ENCODE measurements at regions not wholly inside any gene's neighbourhood (a gene's known extent, or its start where the extent isn't known, plus 50 kb on each side); places are given as distances from the start of the nearest gene placed in this dataset.
A peak's percentile ranks its signal among the peaks of the same experiment; 100 is the strongest.

- no peak for DNase-seq
Observed at GRCh38 chr15:96687388-96688107, 357.0 kb downstream of the NR2F2 start.

GRCh38 chr15:96690733-96691132 lies 360.2 kb downstream of the NR2F2 start:
- DNase-seq = no peak

- no peak for DNase-seq
Observed at GRCh38 chr15:96692826-96693225, 362.3 kb downstream of the NR2F2 start.

DNA sequence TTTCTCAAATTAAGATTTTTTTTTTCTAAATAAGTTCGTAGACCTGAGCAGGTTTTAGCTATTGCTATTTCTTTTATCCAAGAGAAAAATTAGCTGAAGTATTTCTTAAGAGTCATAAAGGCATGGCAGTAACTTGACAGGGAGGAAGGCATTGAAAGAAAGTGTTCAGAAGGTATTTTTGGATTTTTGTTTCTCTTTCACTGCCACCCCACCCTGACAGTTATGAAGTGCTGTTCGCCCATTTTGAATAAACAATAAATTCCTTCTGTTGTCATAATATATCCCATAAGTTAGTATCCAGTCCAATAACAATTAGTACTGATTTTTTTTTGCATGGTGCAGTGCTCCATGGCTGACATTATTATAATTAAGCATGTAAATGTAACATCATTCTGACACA lies 363.0 kb downstream of the NR2F2 start:
- no peak for DNase-seq

DNA sequence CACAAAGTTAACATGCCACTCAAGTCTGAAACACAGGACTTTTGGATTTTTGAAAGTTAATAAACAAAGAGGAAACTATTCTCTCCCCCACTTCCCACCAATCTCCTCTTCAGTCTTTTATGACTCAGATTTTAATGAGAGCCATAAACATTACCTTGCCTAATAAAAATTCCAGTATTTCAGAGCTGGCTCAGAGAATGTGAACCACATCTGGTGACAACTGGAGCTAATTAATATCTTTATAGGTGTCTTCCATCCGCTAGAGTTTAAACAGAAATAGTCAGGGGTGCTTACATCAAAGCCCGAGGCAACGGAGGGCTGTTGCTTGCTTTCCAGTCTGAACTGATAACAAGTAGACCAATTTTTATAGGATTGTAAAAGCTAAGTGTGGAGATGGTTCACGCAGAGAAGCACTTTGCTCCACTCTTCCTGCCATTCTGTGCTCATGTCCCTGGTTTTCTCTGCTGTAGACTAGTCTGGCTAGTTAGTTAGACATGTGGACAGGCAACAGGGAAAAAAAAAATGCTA lies 363.6 kb downstream of the NR2F2 start:
- no peak for DNase-seq

- no peak for DNase-seq
Observed at GRCh38 chr15:96695426-96695825, 364.9 kb downstream of the NR2F2 start.

DNA sequence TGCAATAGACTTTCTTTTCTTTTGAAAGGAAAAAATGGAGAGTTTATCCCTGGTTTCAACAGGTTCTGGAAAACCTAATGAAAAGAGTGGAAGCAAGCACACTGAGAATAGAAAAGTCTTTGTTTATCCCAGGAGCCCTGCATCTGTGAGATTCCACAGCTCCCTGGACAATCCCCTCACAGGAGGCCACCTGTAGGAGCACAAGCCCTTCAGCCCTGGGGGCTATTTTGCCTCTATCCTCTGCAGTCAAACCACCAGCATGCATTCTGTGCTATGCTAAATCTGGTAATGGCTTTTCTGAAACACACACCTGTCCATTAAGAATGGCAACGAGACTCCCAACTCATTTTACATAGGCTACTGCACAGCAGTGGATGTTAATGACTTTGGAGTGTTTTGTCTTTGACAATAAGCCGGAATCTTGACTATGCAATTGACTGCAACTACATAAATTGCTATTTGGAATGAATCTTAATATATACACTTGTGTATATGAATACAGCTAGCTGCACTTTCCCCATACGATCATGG lies 369.4 kb downstream of the NR2F2 start:
- no peak for DNase-seq

GRCh38 chr15:96700555-96700954 lies 370.1 kb downstream of the NR2F2 start:
- no peak for DNase-seq

DNA sequence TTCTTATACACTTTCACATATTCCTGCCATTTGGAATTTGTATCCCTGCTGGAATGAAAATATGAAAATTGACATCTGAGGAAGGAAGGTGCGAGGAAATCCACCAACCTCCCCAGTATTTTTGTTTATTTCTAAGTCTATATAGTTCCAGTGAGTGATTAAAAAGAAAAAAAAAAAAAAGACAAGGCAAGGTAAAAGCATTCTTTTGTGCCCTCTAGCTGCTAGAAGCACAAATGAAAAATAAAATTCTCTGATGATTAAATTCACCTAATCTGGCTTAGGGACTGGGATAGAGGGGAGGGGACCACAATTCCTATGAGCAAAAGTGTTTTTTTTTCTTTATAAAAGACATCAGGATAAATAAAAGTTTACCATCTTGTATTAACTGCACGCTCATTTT lies 370.9 kb downstream of the NR2F2 start:
- DNase-seq = no peak

- DNase-seq = no peak
Observed at GRCh38 chr15:96701877-96702276, 371.4 kb downstream of the NR2F2 start.

DNA sequence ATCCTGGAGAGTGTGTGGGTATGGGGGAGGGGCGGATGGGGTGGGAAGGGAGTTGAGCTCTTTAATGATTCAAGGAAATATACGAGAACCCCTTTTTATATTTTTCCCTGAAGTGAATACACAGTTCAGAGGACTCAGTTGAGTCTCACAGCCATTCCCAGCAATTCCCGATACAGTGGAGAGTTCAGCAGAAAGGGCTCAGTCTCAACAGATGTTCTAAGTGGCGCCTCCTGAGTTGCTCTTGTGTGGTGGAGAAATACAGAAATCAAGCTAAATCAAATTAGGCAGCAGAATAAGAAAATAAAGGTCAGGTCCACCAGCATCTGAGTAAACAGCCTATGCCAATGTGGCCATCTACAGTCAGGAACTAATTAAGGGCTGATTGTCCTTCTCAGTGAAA lies 372.1 kb downstream of the NR2F2 start:
- no peak for DNase-seq

DNA sequence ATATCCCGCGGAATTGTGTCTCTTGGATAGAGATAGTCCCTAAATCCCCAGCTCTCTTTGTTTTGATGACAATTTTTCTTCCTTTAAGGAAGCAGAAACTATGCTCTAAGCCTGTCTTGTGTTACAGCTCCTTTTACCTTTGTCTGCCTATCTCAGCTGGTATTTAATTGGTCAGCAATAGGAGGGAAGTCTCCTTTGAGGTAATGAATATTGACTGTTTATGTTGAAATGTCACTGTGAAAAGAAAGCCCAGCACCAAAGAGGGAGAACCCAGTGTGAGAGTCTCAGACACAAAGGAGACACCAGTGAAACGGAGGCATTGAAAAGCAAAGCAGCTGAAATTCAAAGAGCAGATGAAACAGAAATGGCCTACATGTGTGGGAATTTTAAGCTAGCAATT lies 372.6 kb downstream of the NR2F2 start:
- DNase-seq = no peak

GRCh38 chr15:96703794-96704550 lies 373.5 kb downstream of the NR2F2 start:
- DNase-seq = no peak

- DNase-seq = no peak
Observed at GRCh38 chr15:96716075-96716474, 385.6 kb downstream of the NR2F2 start.

DNA sequence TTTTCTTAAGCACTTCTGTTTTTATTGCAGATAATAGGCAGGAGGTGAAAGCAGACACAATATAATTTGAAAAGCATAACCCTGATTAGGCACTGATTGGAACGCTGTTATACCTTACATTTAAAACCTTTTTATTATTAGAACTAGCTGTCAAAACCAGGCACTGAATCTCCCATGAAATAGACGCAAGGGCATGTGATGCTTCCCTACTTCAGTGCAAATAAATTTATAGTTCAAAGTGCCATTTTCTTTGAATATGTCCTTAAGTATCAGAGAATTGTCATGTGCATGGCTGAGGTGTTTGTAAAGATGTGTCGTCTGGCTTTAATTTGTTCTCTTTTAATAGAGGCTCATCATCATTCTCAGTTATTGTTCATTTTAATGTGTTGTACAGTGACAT lies 386.0 kb downstream of the NR2F2 start:
- DNase-seq = no peak

DNA sequence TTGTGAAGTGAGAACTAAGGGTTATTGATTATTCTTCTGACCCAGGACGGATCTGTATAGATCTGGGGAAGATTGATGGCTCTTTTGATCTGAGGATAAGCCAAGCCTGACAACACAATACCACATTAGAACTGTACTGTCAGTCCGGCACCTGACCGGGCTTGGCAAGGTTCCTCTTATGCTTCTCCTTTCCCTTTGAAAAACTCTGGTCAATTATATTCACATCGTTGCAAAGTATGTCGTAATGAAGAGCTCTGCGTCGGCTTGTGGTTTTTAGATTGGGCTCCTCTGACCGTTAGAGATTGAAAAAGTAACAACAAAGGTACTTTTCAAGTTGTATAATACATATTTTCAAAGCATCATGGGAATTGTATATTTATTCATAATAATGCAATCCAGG lies 389.8 kb downstream of the NR2F2 start:
- DNase-seq = no peak

- no peak for DNase-seq
Observed at GRCh38 chr15:96720656-96721055, 390.2 kb downstream of the NR2F2 start.

DNA sequence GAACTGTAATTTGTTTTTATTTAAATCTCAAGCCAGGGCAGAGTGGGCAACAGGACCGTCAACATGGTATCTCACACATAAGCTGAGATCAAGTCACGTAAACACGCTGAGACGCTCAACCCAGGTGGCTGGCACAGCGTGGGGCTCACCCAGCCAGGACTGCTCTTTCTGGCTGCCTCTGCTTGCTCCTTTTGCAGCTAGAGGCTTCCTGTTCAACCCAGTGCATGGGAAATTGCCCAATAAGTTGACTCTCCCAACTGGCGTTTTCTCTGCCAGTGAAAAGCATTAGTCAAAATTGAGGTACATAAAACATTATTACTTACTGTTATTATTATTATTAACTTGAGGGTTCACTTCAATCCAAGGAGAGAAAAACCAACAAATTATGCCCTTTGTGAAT lies 398.1 kb downstream of the NR2F2 start:
- DNase-seq = no peak

- no peak for DNase-seq
Observed at GRCh38 chr15:96732704-96733103, 402.2 kb downstream of the NR2F2 start.

- no peak for DNase-seq
Observed at GRCh38 chr15:96733721-96734120, 403.2 kb downstream of the NR2F2 start.

- peak; percentile 36 for DNase-seq
Observed at GRCh38 chr15:96735632-96736240, 405.2 kb downstream of the NR2F2 start.

DNA sequence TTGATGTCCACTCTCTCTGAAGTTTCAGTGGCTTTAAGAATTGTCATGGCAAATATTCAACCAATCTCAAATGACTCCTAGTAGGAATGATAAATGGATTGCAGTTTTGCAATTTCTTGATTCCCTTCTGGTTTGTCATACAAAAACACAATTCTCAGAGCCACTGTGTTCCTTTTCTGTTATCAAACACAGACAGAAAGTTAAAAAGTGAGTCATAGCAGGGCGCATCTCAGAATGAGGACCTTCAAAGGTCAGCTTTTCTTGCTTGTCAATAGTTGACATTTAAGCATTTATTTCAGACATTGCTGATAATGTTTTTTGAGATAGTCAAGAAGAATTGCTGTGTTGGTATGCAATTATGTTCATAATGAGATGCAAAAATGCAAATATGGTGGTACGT lies 405.9 kb downstream of the NR2F2 start:
- no peak for DNase-seq

DNA sequence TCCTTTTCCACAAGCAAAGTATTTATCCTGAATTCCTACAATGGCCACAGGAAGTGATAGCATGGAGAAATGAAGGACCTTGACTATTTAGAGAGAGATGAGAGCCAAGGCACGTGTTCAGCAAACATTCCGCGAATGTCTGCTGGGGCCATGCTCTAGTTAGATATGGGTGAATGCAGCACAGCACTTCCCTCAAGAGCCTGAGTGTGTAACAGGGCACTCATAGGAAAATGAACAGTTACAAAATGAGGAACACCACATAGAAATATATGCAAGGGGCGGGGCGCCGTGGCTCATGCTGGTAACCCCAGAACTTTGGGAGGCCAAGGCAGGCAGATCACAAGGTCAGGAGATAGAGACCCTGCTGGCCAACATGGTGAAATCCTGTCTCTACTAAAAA lies 406.9 kb downstream of the NR2F2 start:
- DNase-seq = no peak

- DNase-seq = no peak
Observed at GRCh38 chr15:96746665-96747064, 416.2 kb downstream of the NR2F2 start.
